ENCODE measurements at regions not wholly inside any gene's neighbourhood (a gene's known extent, or its start where the extent isn't known, plus 50 kb on each side); places are given as distances from the start of the nearest gene placed in this dataset.

DNA sequence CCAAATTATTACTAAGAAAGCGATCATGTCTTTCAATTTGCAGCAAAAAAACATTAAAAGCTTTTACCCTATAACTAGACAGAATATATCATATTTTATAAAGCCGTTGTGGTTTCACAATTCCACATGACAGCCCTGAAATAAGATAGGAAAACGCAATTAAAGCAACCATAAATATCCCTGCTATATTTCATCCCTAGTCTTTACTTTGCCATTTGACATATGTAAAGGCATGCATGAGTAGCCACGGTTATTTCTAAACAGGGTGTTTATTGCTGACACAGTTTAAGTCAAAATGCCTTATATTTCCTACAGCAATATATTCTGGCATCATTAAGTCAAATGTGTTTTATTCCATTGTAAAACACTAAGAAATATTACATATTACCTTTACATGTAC lies 239.9 kb downstream of the DSEL start:
- Histone ChIP-seq H3K27me3 (ENCODE audit: control insufficient read depth in 2 of 2, insufficient read depth in 2 of 2, low read length in 2 of 2) (no peaks in the 10 kb centered on the region), H3K36me3 (ENCODE audit: control insufficient read depth in 2 of 3, insufficient read depth in 3 of 3, low read length in 3 of 3) (no peaks in the 10 kb centered on the region), H3K4me1 (ENCODE audit: control insufficient read depth in 2 of 2, insufficient read depth in 2 of 2, low read length in 2 of 2) (no peaks in the 10 kb centered on the region), H3K4me3 (ENCODE audit: low read length) (no peak overlapping the region), H3K9me3 (ENCODE audit: control insufficient read depth in 2 of 3, low read length in 3 of 3) (no peaks in the 10 kb centered on the region), H3K27ac (ENCODE audit: low read depth, low read length) (no peak overlapping the region)
- H3K4me1 Mint-ChIP-seq, result peaks cover 0 to 6% (median 0%) of the 10 kb centered on the region in 7 donors
- H3K9me3 Mint-ChIP-seq, result no peaks in the 10 kb centered on the region
- H3K27me3 Mint-ChIP-seq, result peaks cover 0 to 14% (median 3%) of the 10 kb centered on the region in 5 donors
- H3K36me3 Mint-ChIP-seq, result no peaks in the 10 kb centered on the region
- ChIA-PET POLR2A (no interaction called here), CTCF (no interaction called here)
- intact Hi-C loops (cut with micrococcal nuclease), result no loop called here
- DNase-seq (no peak), ATAC-seq (no peak)
- no peak overlapping the region for H3K27ac Mint-ChIP-seq
- no peak overlapping the region for H3K4me3 Mint-ChIP-seq

GRCh38 chr18:67273288-67273687 lies 243.2 kb downstream of the DSEL start:
- H3K36me3 ChIP-seq (ENCODE audit: control insufficient read depth in 2 of 3, insufficient read depth in 3 of 3, low read length in 3 of 3), result no peaks in the 10 kb centered on the region
- no peak for DNase-seq
- H3K27ac Mint-ChIP-seq, result no peak overlapping the region
- H3K27ac ChIP-seq (ENCODE audit: low read depth, low read length), result no peak overlapping the region
- peaks cover 3 to 19% (median 5%) of the 10 kb centered on the region in 5 donors for H3K27me3 Mint-ChIP-seq
- H3K9me3 Mint-ChIP-seq, result peaks cover 0 to 2% (median 0%) of the 10 kb centered on the region in 11 donors
- ChIA-PET POLR2A (no interaction called here), CTCF (no interaction called here)
- no peaks in the 10 kb centered on the region for H3K4me1 ChIP-seq (ENCODE audit: control insufficient read depth in 2 of 2, insufficient read depth in 2 of 2, low read length in 2 of 2)
- H3K4me3 ChIP-seq (ENCODE audit: low read length), result no peak overlapping the region
- no peak overlapping the region for H3K4me3 Mint-ChIP-seq
- peaks cover 0 to 6% (median 0%) of the 10 kb centered on the region in 7 donors for H3K4me1 Mint-ChIP-seq
- no peak for ATAC-seq
- H3K9me3 ChIP-seq (ENCODE audit: control insufficient read depth in 2 of 3, low read length in 3 of 3), result no peaks in the 10 kb centered on the region
- intact Hi-C loops (cut with micrococcal nuclease), result no loop called here
- H3K36me3 Mint-ChIP-seq, result no peaks in the 10 kb centered on the region
- no peaks in the 10 kb centered on the region for H3K27me3 ChIP-seq (ENCODE audit: control insufficient read depth in 2 of 2, insufficient read depth in 2 of 2, low read length in 2 of 2)

GRCh38 chr18:67269206-67269605 lies 247.3 kb downstream of the DSEL start:
- H3K9me3 Mint-ChIP-seq, result peaks cover 0 to 2% (median 0%) of the 10 kb centered on the region in 11 donors
- H3K4me3 Mint-ChIP-seq, result no peak overlapping the region
- ChIA-PET POLR2A (no interaction called here), CTCF (no interaction called here)
- no peak overlapping the region for H3K27ac Mint-ChIP-seq
- ATAC-seq (no peak), DNase-seq (no peak)
- intact Hi-C loops (cut with micrococcal nuclease), result no loop called here
- H3K27me3 Mint-ChIP-seq, result peaks cover 5 to 19% (median 5%) of the 10 kb centered on the region in 5 donors
- H3K4me3 ChIP-seq (ENCODE audit: low read length), result no peak overlapping the region
- no peaks in the 10 kb centered on the region for H3K36me3 ChIP-seq (ENCODE audit: control insufficient read depth in 2 of 3, insufficient read depth in 3 of 3, low read length in 3 of 3)
- no peaks in the 10 kb centered on the region for H3K27me3 ChIP-seq (ENCODE audit: control insufficient read depth in 2 of 2, insufficient read depth in 2 of 2, low read length in 2 of 2)
- H3K27ac ChIP-seq (ENCODE audit: low read depth, low read length), result no peak overlapping the region
- no peaks in the 10 kb centered on the region for H3K9me3 ChIP-seq (ENCODE audit: control insufficient read depth in 2 of 3, low read length in 3 of 3)
- peaks cover 7 to 13% of the 10 kb centered on the region in 2 donors for H3K4me1 ChIP-seq (ENCODE audit: control insufficient read depth in 2 of 2, insufficient read depth in 2 of 2, low read length in 2 of 2)
- no peaks in the 10 kb centered on the region for H3K36me3 Mint-ChIP-seq
- peaks cover 11 to 26% (median 24%) of the 10 kb centered on the region in 7 donors for H3K4me1 Mint-ChIP-seq

DNA sequence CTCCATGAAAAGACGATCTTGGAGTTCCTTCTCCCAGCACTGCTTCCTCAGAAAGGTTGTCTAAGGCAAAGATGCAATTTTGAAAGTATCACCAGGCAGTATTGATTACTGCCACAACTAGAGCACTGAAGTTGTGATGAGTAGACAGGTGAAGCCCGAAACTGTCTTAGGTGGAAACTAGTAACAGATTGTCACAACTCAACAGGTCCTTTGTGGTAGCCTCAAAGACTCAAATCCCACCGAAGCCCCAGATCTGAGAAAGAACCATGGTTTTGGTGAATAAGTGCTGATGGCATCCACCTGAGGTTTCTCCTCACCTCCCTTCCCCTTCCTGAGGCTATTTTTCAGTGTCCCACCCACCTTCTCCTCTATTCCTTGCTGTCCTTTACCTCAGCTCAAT lies 248.0 kb downstream of the DSEL start:
- no peak overlapping the region for H3K27ac Mint-ChIP-seq
- peaks cover 7 to 13% of the 10 kb centered on the region in 2 donors for H3K4me1 ChIP-seq (ENCODE audit: control insufficient read depth in 2 of 2, insufficient read depth in 2 of 2, low read length in 2 of 2)
- H3K9me3 Mint-ChIP-seq, result peaks cover 0 to 2% (median 0%) of the 10 kb centered on the region in 11 donors
- ChIA-PET POLR2A (no interaction called here), CTCF (no interaction called here)
- peaks cover 3 to 19% (median 5%) of the 10 kb centered on the region in 5 donors for H3K27me3 Mint-ChIP-seq
- ATAC-seq, result no peak
- H3K27ac ChIP-seq (ENCODE audit: low read depth, low read length), result no peak overlapping the region
- DNase-seq, result no peak
- intact Hi-C loops (cut with micrococcal nuclease), result no loop called here
- no peak overlapping the region for H3K4me3 ChIP-seq (ENCODE audit: low read length)
- no peak overlapping the region for H3K4me3 Mint-ChIP-seq
- H3K36me3 Mint-ChIP-seq, result no peaks in the 10 kb centered on the region
- no peaks in the 10 kb centered on the region for H3K36me3 ChIP-seq (ENCODE audit: control insufficient read depth in 2 of 3, insufficient read depth in 3 of 3, low read length in 3 of 3)
- H3K27me3 ChIP-seq (ENCODE audit: control insufficient read depth in 2 of 2, insufficient read depth in 2 of 2, low read length in 2 of 2), result no peaks in the 10 kb centered on the region
- peaks cover 11 to 26% (median 24%) of the 10 kb centered on the region in 7 donors for H3K4me1 Mint-ChIP-seq
- no peaks in the 10 kb centered on the region for H3K9me3 ChIP-seq (ENCODE audit: control insufficient read depth in 2 of 3, low read length in 3 of 3)

DNA sequence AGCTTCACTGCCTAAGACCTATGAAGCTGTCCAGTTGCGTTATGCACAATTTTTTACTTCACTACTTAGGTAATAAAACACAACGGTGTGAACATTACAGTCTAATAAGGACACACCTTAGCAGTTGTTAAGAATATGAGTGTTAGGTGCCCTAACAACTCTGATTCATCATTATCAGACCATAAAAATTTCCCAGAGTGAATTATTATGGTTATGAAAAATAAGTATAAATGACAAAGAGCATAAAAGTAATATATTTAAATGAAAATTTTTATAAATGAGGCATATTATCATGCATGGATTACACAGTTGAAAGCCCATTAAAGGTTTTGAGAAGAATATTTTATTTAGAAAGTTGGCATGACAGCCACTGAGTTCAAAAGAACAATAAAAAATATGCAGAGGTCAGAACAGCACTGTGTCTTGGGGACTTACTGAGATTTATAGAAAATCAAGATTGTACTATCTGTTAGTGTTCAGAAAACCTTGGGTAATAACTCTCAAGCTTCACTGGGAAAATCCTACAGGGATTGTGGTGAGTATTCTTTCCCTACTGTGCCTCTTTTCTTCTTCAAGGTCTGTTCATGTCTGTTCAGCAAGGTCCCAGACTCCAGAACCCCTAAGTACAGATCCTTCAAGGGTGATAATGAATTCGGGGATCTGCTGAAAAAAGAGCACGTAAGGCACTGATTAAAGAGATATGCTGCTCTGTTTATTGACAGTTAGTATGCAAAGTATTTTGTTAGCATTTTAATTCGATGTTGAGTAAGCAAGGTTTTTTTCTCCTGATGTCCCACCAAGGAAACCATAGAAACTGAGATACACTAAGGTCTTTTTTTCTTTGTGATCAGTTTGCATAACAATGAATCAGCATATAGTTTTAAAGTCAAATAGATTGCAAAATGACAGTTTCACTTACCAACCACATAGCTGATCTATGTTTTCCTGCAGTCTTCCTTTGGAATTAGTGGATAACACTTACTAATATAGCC lies 250.0 kb downstream of the DSEL start:
- peaks cover 7 to 13% of the 10 kb centered on the region in 2 donors for H3K4me1 ChIP-seq (ENCODE audit: control insufficient read depth in 2 of 2, insufficient read depth in 2 of 2, low read length in 2 of 2)
- ChIA-PET POLR2A (no interaction called here), CTCF (interaction anchor here (0.7 to 1.0 kb wide), 3 partner anchors 14 to 1933 kb away, joined by 3 to 4 read pairs (median 3); no protein-coding TSS in a partner anchor)
- no peak overlapping the region for H3K4me3 ChIP-seq (ENCODE audit: low read length)
- no peaks in the 10 kb centered on the region for H3K9me3 ChIP-seq (ENCODE audit: control insufficient read depth in 2 of 3, low read length in 3 of 3)
- no peak overlapping the region for H3K27ac ChIP-seq (ENCODE audit: low read depth, low read length)
- no peaks in the 10 kb centered on the region for H3K27me3 ChIP-seq (ENCODE audit: control insufficient read depth in 2 of 2, insufficient read depth in 2 of 2, low read length in 2 of 2)
- Mint-ChIP-seq H3K4me1 (peaks cover 15 to 32% (median 28%) of the 10 kb centered on the region in 7 donors), H3K36me3 (no peaks in the 10 kb centered on the region), H3K9me3 (peaks cover 0 to 2% (median 0%) of the 10 kb centered on the region in 11 donors), H3K27ac (no peak overlapping the region), H3K27me3 (peaks cover 3 to 19% (median 5%) of the 10 kb centered on the region in 5 donors), H3K4me3 (peak overlapping the region in 6 of 10 donors; percentile 16 to 71 (median 59))
- DNase-seq (no peak), ATAC-seq (no peak)
- intact Hi-C loops (cut with micrococcal nuclease), result no loop called here
- H3K36me3 ChIP-seq (ENCODE audit: control insufficient read depth in 2 of 3, insufficient read depth in 3 of 3, low read length in 3 of 3), result no peaks in the 10 kb centered on the region

DNA sequence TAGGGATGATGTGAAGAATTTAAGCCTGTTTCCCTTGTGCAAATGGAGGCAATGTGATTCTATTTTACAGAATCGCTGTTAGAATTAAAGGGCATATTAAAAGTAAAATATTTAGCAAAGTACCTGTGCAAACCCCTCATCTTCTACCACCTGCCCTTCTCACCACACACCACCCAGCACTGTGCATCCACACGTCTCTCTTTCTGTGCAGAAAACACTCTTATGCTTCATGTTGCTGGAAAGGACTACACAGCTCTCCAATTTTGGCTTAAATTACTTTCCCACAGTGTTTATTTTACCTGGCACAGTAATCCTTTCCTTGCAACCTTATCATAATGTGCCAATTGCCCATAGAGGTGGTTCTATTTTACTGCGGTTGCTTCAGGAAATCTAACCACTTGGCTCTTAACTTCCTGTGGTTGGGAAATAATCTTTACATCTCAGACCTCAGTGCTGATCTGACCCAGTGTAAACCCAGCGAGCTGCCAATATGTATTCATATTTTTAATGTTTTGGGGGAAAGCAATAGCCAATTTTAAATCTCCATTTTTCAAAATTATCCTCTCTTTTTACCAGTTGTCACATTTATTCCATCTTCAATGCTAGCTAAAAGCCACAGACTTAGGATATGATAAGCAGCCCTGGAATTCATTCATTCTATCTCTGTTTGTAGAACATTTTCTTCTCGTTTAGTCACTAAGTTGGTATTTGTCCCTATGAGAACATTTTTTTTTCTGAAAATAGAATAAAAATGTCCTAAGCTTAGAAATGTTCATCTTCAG lies 250.9 kb downstream of the DSEL start:
- H3K36me3 ChIP-seq (ENCODE audit: control insufficient read depth in 2 of 3, insufficient read depth in 3 of 3, low read length in 3 of 3), result no peaks in the 10 kb centered on the region
- H3K4me3 ChIP-seq (ENCODE audit: low read length), result no peak overlapping the region
- H3K4me1 ChIP-seq (ENCODE audit: control insufficient read depth in 2 of 2, insufficient read depth in 2 of 2, low read length in 2 of 2), result peaks cover 7 to 13% of the 10 kb centered on the region in 2 donors
- Mint-ChIP-seq H3K27me3 (peaks cover 3 to 18% (median 5%) of the 10 kb centered on the region in 5 donors), H3K4me1 (peaks cover 15 to 35% (median 30%) of the 10 kb centered on the region in 7 donors), H3K27ac (peak overlapping the region in 1 of 9 donors; percentile 57), H3K36me3 (no peaks in the 10 kb centered on the region), H3K4me3 (peak overlapping the region; percentile 4 to 71 (median 53)), H3K9me3 (peaks cover 0 to 2% (median 0%) of the 10 kb centered on the region in 11 donors)
- H3K27me3 ChIP-seq (ENCODE audit: control insufficient read depth in 2 of 2, insufficient read depth in 2 of 2, low read length in 2 of 2), result no peaks in the 10 kb centered on the region
- ChIA-PET CTCF (interaction anchor here (0.7 kb wide), 1 partner anchor 181 kb away, joined by 3 read pairs; no protein-coding TSS in a partner anchor), POLR2A (no interaction called here)
- intact Hi-C loops (cut with micrococcal nuclease), result no loop called here
- H3K9me3 ChIP-seq (ENCODE audit: control insufficient read depth in 2 of 3, low read length in 3 of 3), result no peaks in the 10 kb centered on the region
- ATAC-seq (peak; percentile 78), DNase-seq (peak in 2 of 9 donors; percentile 16 to 20)
- H3K27ac ChIP-seq (ENCODE audit: low read depth, low read length), result no peak overlapping the region
